HG03039 (cell line): ENCODE measurements at regions not wholly inside any gene's neighbourhood (a gene's known extent, or its start where the extent isn't known, plus 50 kb on each side); places are given as distances from the start of the nearest gene placed in this dataset.
"Not testable (repeated sequence)": the region's sequence is repeated elsewhere in the genome, so short reads cannot be mapped to it uniquely, and the experiment has no call there.

Source experiments
- ATAC-seq: cut with Tn5 transposase; IDR thresholded peaks from one replicate; pipeline ENCODE4 v1.9.1; 2021; ENCODE audit warnings: mild to moderate bottlenecking, moderate library complexity; ENCODE audit not compliant: unreplicated experiment

DNA sequence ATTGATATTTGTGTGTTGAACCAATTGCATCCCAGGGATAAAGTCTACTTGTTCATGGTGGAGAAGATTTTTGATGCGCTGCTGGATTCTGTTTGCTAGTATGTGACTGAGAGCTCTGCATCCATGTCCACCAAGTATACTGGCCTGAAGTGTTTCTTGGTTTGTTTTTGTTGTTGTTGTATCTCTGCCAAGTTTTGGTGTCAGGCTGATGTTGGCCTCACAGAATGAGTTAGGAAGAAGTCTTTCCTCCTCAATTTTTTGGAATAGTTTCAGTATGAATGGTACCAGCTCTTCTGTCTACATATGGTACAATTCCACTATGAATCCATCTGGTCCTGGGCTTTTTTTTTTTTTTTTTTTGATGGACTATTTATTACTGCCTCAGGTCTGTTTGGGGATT is 50.9 kb upstream of the OSTN start:
- no peak for ATAC-seq

DNA sequence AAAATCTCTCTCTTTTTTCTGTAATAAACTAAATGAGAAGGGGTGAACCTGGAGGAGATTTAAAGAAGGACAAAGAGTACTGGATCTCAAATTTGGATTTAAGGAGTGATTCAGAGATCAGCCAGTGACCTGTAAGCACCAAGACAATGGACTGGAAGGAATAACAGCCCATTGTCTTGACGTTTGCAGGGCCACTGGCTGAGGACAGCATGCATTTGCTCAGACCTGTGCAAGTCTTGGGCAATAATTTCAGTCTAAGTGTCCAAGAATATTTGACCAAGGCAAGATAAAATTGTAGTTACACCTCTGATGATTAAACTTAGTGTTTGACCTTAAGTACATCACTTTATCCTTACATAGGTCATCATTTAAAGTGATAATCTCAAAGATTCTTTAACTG is 55.8 kb upstream of the OSTN start:
- ATAC-seq: no peak

DNA sequence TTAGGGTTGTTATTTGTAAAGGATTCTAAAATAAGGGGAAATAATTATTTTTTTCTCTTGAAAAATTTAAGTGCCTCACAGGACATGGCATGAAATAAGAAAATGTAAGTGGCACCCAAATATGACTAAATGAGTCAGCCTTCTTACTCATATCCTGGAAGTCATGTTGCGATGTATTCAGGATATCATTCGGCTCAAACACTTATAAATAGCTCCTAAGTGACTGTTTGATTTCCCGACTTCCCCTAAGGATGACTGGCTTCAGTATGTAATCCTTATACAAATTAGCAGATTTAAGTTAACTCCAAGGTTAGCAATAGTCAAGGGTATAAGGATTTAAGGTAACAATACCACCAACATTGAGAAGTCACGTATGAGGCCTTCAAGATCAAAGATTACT is 57.3 kb upstream of the OSTN start:
- ATAC-seq: no peak

GRCh38 chr3:191139736-191140135 is 59.3 kb upstream of the OSTN start:
- ATAC-seq: no peak

- ATAC-seq: no peak
These were observed 60.1 kb upstream of the OSTN start for GRCh38 chr3:191138937-191139336.

- no peak for ATAC-seq
These were observed 61.3 kb upstream of the OSTN start for GRCh38 chr3:191137708-191138107.

DNA sequence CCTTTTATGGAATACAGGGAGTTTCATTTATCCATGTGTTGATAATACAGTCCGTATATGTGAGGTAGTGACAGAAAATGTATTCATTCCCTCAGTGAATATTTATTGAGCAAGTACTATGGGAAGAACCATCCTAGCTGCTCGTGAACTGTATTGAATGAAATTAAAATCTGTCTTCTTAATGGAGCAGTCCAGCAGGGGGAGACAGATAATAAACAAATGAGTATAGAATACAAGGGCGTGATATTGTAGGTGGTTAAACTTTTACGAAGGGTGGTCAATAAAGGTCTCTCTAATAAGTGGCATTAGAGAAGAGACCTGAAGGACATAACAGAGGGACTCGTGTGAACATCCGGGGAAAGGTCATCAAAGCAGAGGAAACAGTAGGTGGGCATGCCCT is 62.7 kb upstream of the OSTN start:
- ATAC-seq: no peak

GRCh38 chr3:191135175-191135574 is 63.9 kb upstream of the OSTN start:
- no peak for ATAC-seq

DNA sequence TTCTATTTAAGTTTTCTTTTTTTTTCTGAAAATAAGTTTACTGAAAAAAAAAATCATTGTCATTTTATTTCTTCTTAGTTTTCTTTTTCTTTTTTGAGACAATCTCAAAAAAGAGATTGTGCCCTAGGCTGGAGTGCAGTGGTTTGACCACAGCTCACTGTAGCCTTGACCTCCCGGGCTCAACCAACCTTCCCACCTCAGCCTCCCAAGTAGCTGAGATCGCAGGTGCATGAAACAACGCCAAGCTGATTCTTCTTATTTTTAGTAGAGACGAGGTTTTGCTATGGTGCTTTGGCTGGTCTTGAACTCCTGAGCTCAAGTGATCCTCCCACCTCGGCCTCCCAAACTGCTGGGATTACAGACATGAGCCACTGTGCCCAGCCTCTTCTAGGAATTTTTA is 65.7 kb upstream of the OSTN start:
- no peak for ATAC-seq

DNA sequence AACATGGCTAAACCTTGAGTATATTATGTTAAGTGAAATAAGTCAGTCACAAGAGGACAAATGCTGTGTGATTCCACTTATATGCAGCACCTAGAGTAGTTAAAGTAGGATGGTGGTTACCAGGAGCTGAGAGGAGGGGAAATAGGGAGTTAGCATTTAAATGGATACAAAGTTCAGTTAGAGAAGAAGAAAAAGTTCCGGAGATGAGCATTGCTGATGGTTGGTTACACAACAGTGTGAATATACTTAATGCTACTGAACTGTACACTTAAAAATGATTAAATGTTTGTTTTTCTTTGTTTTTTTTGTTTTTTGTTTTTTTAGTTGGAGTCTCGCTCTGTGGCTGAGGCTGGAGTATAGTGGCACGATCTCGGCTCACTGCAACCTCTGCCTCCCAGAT is 67.7 kb upstream of the OSTN start:
- ATAC-seq: no peak

- not testable (repeated sequence) for ATAC-seq
These were observed 74.2 kb upstream of the OSTN start for GRCh38 chr3:191124891-191125290.

GRCh38 chr3:191123946-191124345 is 75.1 kb upstream of the OSTN start:
- ATAC-seq: no peak

DNA sequence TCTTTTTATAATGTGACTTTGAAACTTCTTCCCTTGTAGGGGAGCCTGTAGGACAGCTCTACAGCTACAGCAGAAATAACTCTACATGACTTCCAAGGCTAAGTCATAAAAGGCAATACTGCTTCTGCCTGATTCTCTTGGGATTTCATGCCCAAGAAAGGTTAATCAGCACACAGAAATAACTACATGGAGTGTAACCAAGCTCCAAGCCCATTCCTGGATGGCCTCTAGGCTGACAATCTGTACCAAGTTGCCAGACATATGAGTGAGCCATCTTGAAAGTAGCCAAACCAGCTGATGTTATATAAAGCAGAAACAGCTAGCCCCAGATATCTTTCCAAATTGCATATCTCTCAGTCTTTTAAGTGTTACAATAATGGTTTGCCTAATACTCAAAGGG is 75.8 kb upstream of the OSTN start:
- no peak for ATAC-seq

DNA sequence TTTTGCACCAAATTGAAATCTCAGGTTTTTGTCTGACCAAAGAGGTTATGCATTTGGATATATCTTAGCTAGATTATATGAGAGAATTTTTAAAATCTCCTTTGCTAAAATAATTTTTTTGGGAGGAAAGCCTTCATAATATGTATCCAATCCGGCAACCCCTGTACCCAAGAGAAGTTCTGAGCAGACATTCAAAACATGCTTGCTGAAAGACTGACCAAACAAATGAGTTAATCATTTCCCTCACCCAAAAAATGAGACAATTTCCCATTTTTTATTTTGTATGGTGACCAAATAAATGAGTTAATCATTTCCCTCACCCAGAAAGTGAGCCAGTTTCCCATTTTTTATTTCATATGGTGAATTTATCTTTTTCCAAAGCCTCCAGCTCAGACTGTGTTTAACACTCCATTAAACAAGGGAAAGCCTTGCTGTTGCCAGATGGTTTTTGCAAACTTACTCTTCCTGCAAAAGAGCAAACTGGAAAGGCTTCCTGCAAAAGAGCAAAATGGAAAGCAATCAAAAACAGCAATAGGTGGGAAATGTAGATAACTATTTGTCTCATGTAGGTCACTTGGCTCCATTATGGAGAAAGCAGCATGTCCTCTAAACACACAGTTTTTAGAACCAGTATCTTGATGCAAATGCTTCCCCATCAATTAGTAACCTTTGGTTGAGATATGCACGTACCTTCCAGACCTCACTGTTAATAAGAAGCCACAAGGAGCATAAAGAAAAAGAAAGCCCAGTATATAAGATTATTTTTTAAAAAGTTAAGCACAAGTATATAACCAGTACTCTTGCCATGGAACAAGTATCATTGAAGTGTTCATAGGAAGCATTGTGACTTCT is 78.4 kb upstream of the OSTN start:
- ATAC-seq: no peak

- no peak for ATAC-seq
These were observed 79.4 kb upstream of the OSTN start for GRCh38 chr3:191119415-191120295.

GRCh38 chr3:191111722-191112121 is 87.3 kb upstream of the OSTN start:
- no peak for ATAC-seq

DNA sequence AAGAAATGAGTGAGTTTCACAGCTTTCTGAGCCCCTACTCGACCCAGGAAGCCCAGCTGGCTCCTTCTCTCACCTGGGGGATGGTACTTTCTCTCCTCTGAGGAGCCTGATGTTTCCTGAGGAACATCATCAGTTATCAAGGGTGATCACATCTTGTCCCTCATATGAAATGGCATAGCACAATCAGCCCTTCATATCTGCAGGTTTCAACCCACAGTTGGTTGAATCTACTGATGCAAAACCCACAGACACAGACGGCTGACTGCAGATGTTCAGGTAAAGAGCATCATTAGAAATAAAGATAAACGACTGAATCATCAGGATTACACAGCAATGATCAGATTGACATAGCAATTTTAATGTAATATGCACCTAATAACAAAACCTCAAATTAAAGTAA is 93.6 kb upstream of the OSTN start:
- no peak for ATAC-seq

GRCh38 chr3:191100516-191100915 is 98.5 kb upstream of the OSTN start:
- ATAC-seq: no peak

- no peak for ATAC-seq
These were observed 104.8 kb upstream of the OSTN start for GRCh38 chr3:191094057-191094845.

- ATAC-seq: no peak
These were observed 111.7 kb upstream of the OSTN start for GRCh38 chr3:191087391-191087790.

GRCh38 chr3:191085091-191085490 is 114.0 kb upstream of the OSTN start:
- ATAC-seq: no peak
